Activated CD4-positive, alpha-beta T cell treated with anti-CD3 and anti-CD28 coated beads for 36 hours (primary cell): ENCODE measurements at regions not wholly inside any gene's neighbourhood (a gene's known extent, or its start where the extent isn't known, plus 50 kb on each side); places are given as distances from the start of the nearest gene placed in this dataset.
"Not testable (repeated sequence)": the region's sequence is repeated elsewhere in the genome, so short reads cannot be mapped to it uniquely, and the experiment has no call there.

ENCODE experiments used
- ATAC-seq: fragments of 200-7000 bp; cut with Tn5 transposase; one replicate; pipeline ENCODE4 v1.10.0; 2021; ENCODE audit warnings: mild to moderate bottlenecking, moderate library complexity
- CTCF ChIA-PET: fragments of 350-600 bp; sonication (Branson Sonifier 250); formaldehyde crosslinking; loops from one replicate; lab custom pipeline; 2021; ENCODE audit warnings: antibody characterized with exemption; lab: Charles Lee
- POLR2A ChIA-PET: fragments of 350-600 bp; sonication (Branson Sonifier 250); formaldehyde crosslinking; loops from one replicate; lab custom pipeline; 2021; ENCODE audit warnings: antibody characterized with exemption, inconsistent platforms; lab: Charles Lee
- DNase-seq: peaks from one replicate; pipeline ENCODE4 v3.0.0-alpha.2; 2020
- H3K27ac Mint-ChIP-seq: one replicate; pipeline ENCODE4 v1.8.0; 2021; ENCODE audit warnings: mixed read lengths
- H3K27me3 Mint-ChIP-seq: one replicate; pipeline ENCODE4 v1.8.0; 2021; ENCODE audit warnings: mixed read lengths
- H3K36me3 Mint-ChIP-seq: one replicate; pipeline ENCODE4 v1.8.0; 2021; ENCODE audit warnings: low read depth, mixed read lengths
- H3K4me1 Mint-ChIP-seq: one replicate; pipeline ENCODE4 v1.8.0; 2021; ENCODE audit warnings: mixed read lengths
- H3K4me3 Mint-ChIP-seq: one replicate; pipeline ENCODE4 v1.8.0; 2021; ENCODE audit warnings: mild to moderate bottlenecking, moderate library complexity, mixed read lengths
- H3K9me3 Mint-ChIP-seq: one replicate; pipeline ENCODE4 v1.8.0; 2021; ENCODE audit warnings: low read depth, mixed read lengths
- intact Hi-C, 2 experiments: fragments of 100-400 bp; cut with DNase I in 1 of 2; cut with micrococcal nuclease in 1 of 2; formaldehyde crosslinking; loops; one replicate each; pipeline versions ENCODE4 v1.14.2 to v1.15.1; 2022 to 2024; cut with DNase I, micrococcal nuclease

GRCh38 chr4:160350944-160351343 lies 1248.1 kb downstream of the RAPGEF2 start:
- intact Hi-C loops, result no loop called here
- ATAC-seq (no peak), DNase-seq (no peak)
- Mint-ChIP-seq H3K27ac (no peak overlapping the region), H3K4me1 (no peaks in the 10 kb centered on the region), H3K27me3 (no peaks in the 10 kb centered on the region), H3K9me3 (peaks cover 3% of the 10 kb centered on the region), H3K36me3 (no peaks in the 10 kb centered on the region), H3K4me3 (no peak overlapping the region)
- POLR2A ChIA-PET, result no interaction called here
- CTCF ChIA-PET, result no interaction called here

- Mint-ChIP-seq H3K27ac (no peak overlapping the region), H3K4me1 (no peaks in the 10 kb centered on the region), H3K36me3 (no peaks in the 10 kb centered on the region), H3K9me3 (peaks cover 6% of the 10 kb centered on the region), H3K4me3 (no peak overlapping the region), H3K27me3 (no peaks in the 10 kb centered on the region)
- DNase-seq (no peak), ATAC-seq (no peak)
- intact Hi-C loops, result no loop called here
- CTCF ChIA-PET, result no interaction called here
- POLR2A ChIA-PET, result no interaction called here
These were observed 1249.8 kb downstream of the RAPGEF2 start for GRCh38 chr4:160352637-160353036.

- ChIA-PET CTCF (no interaction called here), POLR2A (no interaction called here)
These were observed 1250.7 kb downstream of the RAPGEF2 start for GRCh38 chr4:160353548-160353947.

GRCh38 chr4:160362478-160362877 lies 1259.6 kb downstream of the RAPGEF2 start:
- H3K27me3 Mint-ChIP-seq, result no peaks in the 10 kb centered on the region
- no peaks in the 10 kb centered on the region for H3K36me3 Mint-ChIP-seq
- intact Hi-C loops, result no loop called here
- no peaks in the 10 kb centered on the region for H3K4me1 Mint-ChIP-seq
- ChIA-PET CTCF (no interaction called here), POLR2A (no interaction called here)
- H3K27ac Mint-ChIP-seq, result no peak overlapping the region
- peaks cover 7% of the 10 kb centered on the region for H3K9me3 Mint-ChIP-seq
- no peak for DNase-seq
- ATAC-seq, result no peak
- H3K4me3 Mint-ChIP-seq, result no peak overlapping the region

More at GRCh38 chr4:160353548-160353947, 1250.7 kb downstream of the RAPGEF2 start:
- Mint-ChIP-seq H3K27ac (no peak overlapping the region), H3K9me3 (peaks cover 4% of the 10 kb centered on the region), H3K4me1 (no peaks in the 10 kb centered on the region), H3K36me3 (no peaks in the 10 kb centered on the region), H3K4me3 (no peak overlapping the region), H3K27me3 (no peaks in the 10 kb centered on the region)
- no peak for ATAC-seq
- no peak for DNase-seq
- intact Hi-C loops, result no loop called here

GRCh38 chr4:160364217-160364616 lies 1261.3 kb downstream of the RAPGEF2 start:
- peaks cover 7% of the 10 kb centered on the region for H3K9me3 Mint-ChIP-seq
- no peaks in the 10 kb centered on the region for H3K36me3 Mint-ChIP-seq
- no peak overlapping the region for H3K27ac Mint-ChIP-seq
- DNase-seq, result no peak
- POLR2A ChIA-PET, result no interaction called here
- no peak for ATAC-seq
- CTCF ChIA-PET, result no interaction called here
- intact Hi-C loops, result no loop called here
- no peaks in the 10 kb centered on the region for H3K4me1 Mint-ChIP-seq
- no peaks in the 10 kb centered on the region for H3K27me3 Mint-ChIP-seq
- H3K4me3 Mint-ChIP-seq, result no peak overlapping the region

- ATAC-seq, H3K4me3 Mint-ChIP-seq, H3K36me3 Mint-ChIP-seq, POLR2A ChIA-PET, H3K27me3 Mint-ChIP-seq, intact Hi-C loops, H3K4me1 Mint-ChIP-seq, CTCF ChIA-PET, DNase-seq, H3K9me3 Mint-ChIP-seq, H3K27ac Mint-ChIP-seq: not testable (repeated sequence)
These were observed 1261.8 kb downstream of the RAPGEF2 start for GRCh38 chr4:160364665-160365064.

- H3K27ac Mint-ChIP-seq, ATAC-seq, H3K4me3 Mint-ChIP-seq, intact Hi-C loops, H3K27me3 Mint-ChIP-seq, DNase-seq, H3K4me1 Mint-ChIP-seq, POLR2A ChIA-PET, H3K36me3 Mint-ChIP-seq, CTCF ChIA-PET: not testable (repeated sequence)
- H3K9me3 Mint-ChIP-seq, result peaks cover 12% of the 10 kb centered on the region
These were observed 1262.5 kb downstream of the RAPGEF2 start for GRCh38 chr4:160365383-160365782.

- ATAC-seq (no peak), DNase-seq (no peak)
- intact Hi-C loops, result no loop called here
- Mint-ChIP-seq H3K27me3 (no peaks in the 10 kb centered on the region), H3K36me3 (no peaks in the 10 kb centered on the region), H3K4me1 (no peaks in the 10 kb centered on the region), H3K4me3 (no peak overlapping the region), H3K9me3 (peaks cover 6% of the 10 kb centered on the region), H3K27ac (no peak overlapping the region)
- POLR2A ChIA-PET, result no interaction called here
- CTCF ChIA-PET, result interaction anchor here (0.7 kb wide), 1 partner anchor 70 kb away, joined by 3 read pairs; no protein-coding TSS in a partner anchor
These were observed 1267.2 kb downstream of the RAPGEF2 start for GRCh38 chr4:160370046-160370445.

GRCh38 chr4:160371446-160371845 lies 1268.6 kb downstream of the RAPGEF2 start:
- DNase-seq, result no peak
- ChIA-PET POLR2A (no interaction called here), CTCF (no interaction called here)
- no peak for ATAC-seq
- H3K36me3 Mint-ChIP-seq, result no peaks in the 10 kb centered on the region
- no peak overlapping the region for H3K4me3 Mint-ChIP-seq
- H3K9me3 Mint-ChIP-seq, result peaks cover 6% of the 10 kb centered on the region
- intact Hi-C loops, result no loop called here
- H3K27ac Mint-ChIP-seq, result no peak overlapping the region
- H3K27me3 Mint-ChIP-seq, result no peaks in the 10 kb centered on the region
- no peaks in the 10 kb centered on the region for H3K4me1 Mint-ChIP-seq

GRCh38 chr4:160372390-160372789 lies 1269.5 kb downstream of the RAPGEF2 start:
- ChIA-PET CTCF (no interaction called here), POLR2A (no interaction called here)
- H3K9me3 Mint-ChIP-seq, result peaks cover 6% of the 10 kb centered on the region
- DNase-seq (no peak), ATAC-seq (no peak)
- no peaks in the 10 kb centered on the region for H3K4me1 Mint-ChIP-seq
- intact Hi-C loops, result no loop called here
- no peak overlapping the region for H3K4me3 Mint-ChIP-seq
- no peaks in the 10 kb centered on the region for H3K36me3 Mint-ChIP-seq
- no peak overlapping the region for H3K27ac Mint-ChIP-seq
- no peaks in the 10 kb centered on the region for H3K27me3 Mint-ChIP-seq

- ATAC-seq (no peak), DNase-seq (no peak)
- Mint-ChIP-seq H3K27ac (no peak overlapping the region), H3K9me3 (peaks cover 9% of the 10 kb centered on the region), H3K4me1 (no peaks in the 10 kb centered on the region), H3K36me3 (no peaks in the 10 kb centered on the region), H3K4me3 (no peak overlapping the region), H3K27me3 (no peaks in the 10 kb centered on the region)
- ChIA-PET CTCF (no interaction called here), POLR2A (no interaction called here)
- intact Hi-C loops, result no loop called here
These were observed 1271.0 kb downstream of the RAPGEF2 start for GRCh38 chr4:160373911-160374310.

GRCh38 chr4:160375772-160376452 lies 1273.0 kb downstream of the RAPGEF2 start:
- Mint-ChIP-seq H3K27ac (no peak overlapping the region), H3K27me3 (no peaks in the 10 kb centered on the region), H3K9me3 (peaks cover 5% of the 10 kb centered on the region), H3K36me3 (no peaks in the 10 kb centered on the region), H3K4me1 (no peaks in the 10 kb centered on the region), H3K4me3 (no peak overlapping the region)
- intact Hi-C loops, result no loop called here
- CTCF ChIA-PET, result no interaction called here
- POLR2A ChIA-PET, result no interaction called here
- ATAC-seq, result no peak
- DNase-seq, result no peak
